ENCODE measurements at regions not wholly inside any gene's neighbourhood (a gene's known extent, or its start where the extent isn't known, plus 50 kb on each side); places are given as distances from the start of the nearest gene placed in this dataset.
A peak's percentile ranks its signal among the peaks of the same experiment; 100 is the strongest.

GRCh38 chr6:22925920-22926789, 356.8 kb downstream of the HDGFL1 start:
- no peak for DNase-seq

GRCh38 chr6:22926790-22927354, 357.5 kb downstream of the HDGFL1 start:
- TF ChIP-seq CTCF (IDR thresholded peaks at IDR 0.05; ENCODE audit: low read depth, low read length), result no peak
- peak overlapping the region; percentile 23; the same call in 1 of the 2 replicates for H3K27ac ChIP-seq

More at GRCh38 chr6:22925920-22926789, 356.8 kb downstream of the HDGFL1 start:
- H3K36me3 ChIP-seq, result no peaks in the 10 kb centered on the region
- H3K4me3 ChIP-seq (ENCODE audit: low read depth, low read length), result no peak overlapping the region
- H3K27me3 ChIP-seq (ENCODE audit: insufficient read depth, low read depth, severe bottlenecking), result no peaks in the 10 kb centered on the region
- H3K27ac ChIP-seq, result no peak overlapping the region
- H3K9me3 ChIP-seq (ENCODE audit: severe bottlenecking), result no peaks in the 10 kb centered on the region
- TF ChIP-seq CTCF (IDR thresholded peaks at IDR 0.05; ENCODE audit: low read depth, low read length), result no peak

GRCh38 chr6:22928775-22929174, 359.4 kb downstream of the HDGFL1 start:
- no peak overlapping the region for H3K4me3 ChIP-seq (ENCODE audit: low read depth, low read length)
- no peaks in the 10 kb centered on the region for H3K27me3 ChIP-seq (ENCODE audit: insufficient read depth, low read depth, severe bottlenecking)
- no peaks in the 10 kb centered on the region for H3K9me3 ChIP-seq (ENCODE audit: severe bottlenecking)
- no peaks in the 10 kb centered on the region for H3K36me3 ChIP-seq
- no peak overlapping the region for H3K27ac ChIP-seq
- no peak for DNase-seq
- TF ChIP-seq CTCF (IDR thresholded peaks at IDR 0.05; ENCODE audit: low read depth, low read length), result no peak

More at GRCh38 chr6:22926790-22927354, 357.5 kb downstream of the HDGFL1 start:
- Histone ChIP-seq H3K36me3 (no peaks in the 10 kb centered on the region), H3K9me3 (ENCODE audit: severe bottlenecking) (no peaks in the 10 kb centered on the region), H3K4me3 (ENCODE audit: low read depth, low read length) (no peak overlapping the region), H3K27me3 (ENCODE audit: insufficient read depth, low read depth, severe bottlenecking) (no peaks in the 10 kb centered on the region)
- peak; percentile 49 for DNase-seq

GRCh38 chr6:22929311-22929985, 360.1 kb downstream of the HDGFL1 start:
- Histone ChIP-seq H3K4me3 (ENCODE audit: low read depth, low read length) (no peak overlapping the region), H3K36me3 (no peaks in the 10 kb centered on the region), H3K27me3 (ENCODE audit: insufficient read depth, low read depth, severe bottlenecking) (no peaks in the 10 kb centered on the region), H3K27ac (no peak overlapping the region), H3K9me3 (ENCODE audit: severe bottlenecking) (no peaks in the 10 kb centered on the region)
- TF ChIP-seq CTCF (IDR thresholded peaks at IDR 0.05; ENCODE audit: low read depth, low read length), result no peak
- no peak for DNase-seq

GRCh38 chr6:22940581-22941290, 371.4 kb downstream of the HDGFL1 start:
- no peaks in the 10 kb centered on the region for H3K36me3 ChIP-seq
- H3K4me3 ChIP-seq (ENCODE audit: low read depth, low read length), result no peak overlapping the region
- DNase-seq, result no peak
- H3K27me3 ChIP-seq (ENCODE audit: insufficient read depth, low read depth, severe bottlenecking), result no peaks in the 10 kb centered on the region
- H3K27ac ChIP-seq, result no peak overlapping the region
- H3K9me3 ChIP-seq (ENCODE audit: severe bottlenecking), result no peaks in the 10 kb centered on the region
- TF ChIP-seq CTCF (IDR thresholded peaks at IDR 0.05; ENCODE audit: low read depth, low read length), result no peak
